HL-60/S4 treated with retinoic acid at 250 ng/mL for 4 days and 3 days (cell line): ENCODE measurements at regions not wholly inside any gene's neighbourhood (a gene's known extent, or its start where the extent isn't known, plus 50 kb on each side); places are given as distances from the start of the nearest gene placed in this dataset.
"Not testable (repeated sequence)": the region's sequence is repeated elsewhere in the genome, so short reads cannot be mapped to it uniquely, and the experiment has no call there.

ENCODE experiments used
- in situ Hi-C: fragments of 300-500 bp; cut with MboI; formaldehyde crosslinking; loops from 2 replicates; pipeline ENCODE4 v1.7.0; 2022; ENCODE audit warnings: low sequenced_read_pairs

GRCh38 chr7:15057272-15057671 is 154.7 kb upstream of the DGKB start:
- in situ Hi-C loops: no loop called here

- in situ Hi-C loops: not testable (repeated sequence)
Measured at GRCh38 chr7:15054304-15054703, 151.8 kb upstream of the DGKB start.

- in situ Hi-C loops: no loop called here
Measured at GRCh38 chr7:15049157-15049556, 146.6 kb upstream of the DGKB start.

- in situ Hi-C loops: no loop called here
Measured at GRCh38 chr7:15046861-15047260, 144.3 kb upstream of the DGKB start.

GRCh38 chr7:15043931-15044330 is 141.4 kb upstream of the DGKB start:
- in situ Hi-C loops: no loop called here

GRCh38 chr7:15042285-15043065 is 139.9 kb upstream of the DGKB start:
- in situ Hi-C loops: no loop called here

GRCh38 chr7:15041226-15041625 is 138.7 kb upstream of the DGKB start:
- in situ Hi-C loops: no loop called here

- in situ Hi-C loops: no loop called here
Measured at GRCh38 chr7:15035814-15036213, 133.3 kb upstream of the DGKB start.

GRCh38 chr7:15033039-15033438 is 130.5 kb upstream of the DGKB start:
- in situ Hi-C loops: no loop called here

- in situ Hi-C loops: loop anchor here (25.0 kb wide), 1 partner anchor 282 kb away; no protein-coding TSS in a partner anchor
Measured at GRCh38 chr7:15018981-15019380, 116.4 kb upstream of the DGKB start.

- in situ Hi-C loops: loop anchor here (25.0 kb wide), 1 partner anchor 279 kb away; no protein-coding TSS in a partner anchor
Measured at GRCh38 chr7:15016766-15017165, 114.2 kb upstream of the DGKB start.

- in situ Hi-C loops: loop anchor here (25.0 kb wide), 1 partner anchor 279 kb away; no protein-coding TSS in a partner anchor
Measured at GRCh38 chr7:15016315-15016667, 113.7 kb upstream of the DGKB start.

GRCh38 chr7:15015545-15016314 is 113.2 kb upstream of the DGKB start:
- in situ Hi-C loops: loop anchor here (25.0 kb wide), 1 partner anchor 278 kb away; no protein-coding TSS in a partner anchor

GRCh38 chr7:15012135-15012534 is 109.6 kb upstream of the DGKB start:
- in situ Hi-C loops: loop anchor here (25.0 kb wide), 1 partner anchor 275 kb away; no protein-coding TSS in a partner anchor

GRCh38 chr7:15011289-15011688 is 108.7 kb upstream of the DGKB start:
- in situ Hi-C loops: loop anchor here (25.0 kb wide), 1 partner anchor 274 kb away; no protein-coding TSS in a partner anchor

- in situ Hi-C loops: loop anchor here (25.0 kb wide), 1 partner anchor 270 kb away; no protein-coding TSS in a partner anchor
Measured at GRCh38 chr7:15007507-15007906, 105.0 kb upstream of the DGKB start.

GRCh38 chr7:15005672-15006071 is 103.1 kb upstream of the DGKB start:
- in situ Hi-C loops: loop anchor here (25.0 kb wide), 1 partner anchor 268 kb away; no protein-coding TSS in a partner anchor

GRCh38 chr7:15000157-15000556 is 97.6 kb upstream of the DGKB start:
- in situ Hi-C loops: loop anchor here (25.0 kb wide), 1 partner anchor 263 kb away; no protein-coding TSS in a partner anchor

GRCh38 chr7:14999331-14999730 is 96.8 kb upstream of the DGKB start:
- in situ Hi-C loops: no loop called here

GRCh38 chr7:14995774-14996173 is 93.2 kb upstream of the DGKB start:
- in situ Hi-C loops: no loop called here

GRCh38 chr7:14988941-14989340 is 86.4 kb upstream of the DGKB start:
- in situ Hi-C loops: no loop called here

GRCh38 chr7:14978687-14979086 is 76.1 kb upstream of the DGKB start:
- in situ Hi-C loops: no loop called here
